Retinal pigment epithelial cell (primary cell): ENCODE measurements at regions not wholly inside any gene's neighbourhood (a gene's known extent, or its start where the extent isn't known, plus 50 kb on each side); places are given as distances from the start of the nearest gene placed in this dataset.
A peak's percentile ranks its signal among the peaks of the same experiment; 100 is the strongest.

Experiments used
- DNase-seq: peaks from one replicate; pipeline ENCODE4 v3.0.0-alpha.2; 2010; ENCODE audit warnings: low read depth
- H3K4me3 ChIP-seq: 2 replicates; pipeline ENCODE4 v1.5.1; 2011; ENCODE audit warnings: mild to moderate bottlenecking, low read length, control low read depth, moderate library complexity
- CTCF ChIP-seq: conservative IDR thresholded peaks from 2 replicates; pipeline ENCODE4 v1.5.1; 2011; ENCODE audit warnings: low read depth, low read length, control low read depth, inconsistent platforms

GRCh38 chr16:72242757-72243156, 70.8 kb upstream of the PMFBP1 start:
- H3K4me3 ChIP-seq = no peak overlapping the region
- no peak for TF ChIP-seq CTCF
- no peak for DNase-seq

- TF ChIP-seq CTCF = peak; percentile 94
- no peak for DNase-seq
These were observed 70.0 kb upstream of the PMFBP1 start for GRCh38 chr16:72241930-72242329.

GRCh38 chr16:72241008-72241407, 69.1 kb upstream of the PMFBP1 start:
- no peak overlapping the region for H3K4me3 ChIP-seq
- TF ChIP-seq CTCF = no peak
- DNase-seq = no peak

More at GRCh38 chr16:72241930-72242329, 70.0 kb upstream of the PMFBP1 start:
- no peak overlapping the region for H3K4me3 ChIP-seq

- TF ChIP-seq CTCF = no peak
These were observed 68.5 kb upstream of the PMFBP1 start for GRCh38 chr16:72240466-72240865.

GRCh38 chr16:72236866-72237265, 64.9 kb upstream of the PMFBP1 start:
- TF ChIP-seq CTCF = no peak
- no peak overlapping the region for H3K4me3 ChIP-seq
- DNase-seq = no peak

More at GRCh38 chr16:72240466-72240865, 68.5 kb upstream of the PMFBP1 start:
- no peak for DNase-seq
- H3K4me3 ChIP-seq = no peak overlapping the region

GRCh38 chr16:72234387-72234786, 62.4 kb upstream of the PMFBP1 start:
- H3K4me3 ChIP-seq = no peak overlapping the region

More at GRCh38 chr16:72234387-72234786, 62.4 kb upstream of the PMFBP1 start:
- DNase-seq = no peak
- TF ChIP-seq CTCF = no peak
